Suppressor macrophage (primary cell): ENCODE measurements at regions not wholly inside any gene's neighbourhood (a gene's known extent, or its start where the extent isn't known, plus 50 kb on each side); places are given as distances from the start of the nearest gene placed in this dataset.
"Not testable (repeated sequence)": the region's sequence is repeated elsewhere in the genome, so short reads cannot be mapped to it uniquely, and the experiment has no call there.

Experiments used
- DNase-seq, 4 experiments: peaks; one replicate each; pipeline ENCODE4 v3.0.0-alpha.2; 2020 to 2022

DNA sequence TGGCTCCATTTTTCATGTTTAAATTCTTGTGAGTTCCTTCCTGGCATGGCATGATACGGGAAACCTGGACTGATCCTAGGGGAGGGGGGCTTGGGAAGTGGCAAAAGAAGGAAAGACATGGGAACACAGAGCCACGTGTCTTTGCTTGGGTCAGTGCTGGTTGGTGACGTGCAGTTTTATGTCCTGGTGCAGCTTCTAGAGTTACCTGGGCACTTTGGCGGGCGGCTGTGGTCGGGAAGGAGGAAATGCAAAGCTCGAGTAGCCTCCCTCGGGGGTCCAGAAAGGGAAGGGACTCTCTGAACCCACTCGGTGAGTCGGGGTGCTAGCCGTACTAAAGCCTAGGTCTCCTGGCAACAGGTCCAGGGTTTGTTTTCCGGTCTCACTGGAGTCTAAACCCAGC is 94.6 kb downstream of the APOB start:
- no peak for DNase-seq

GRCh38 chr2:20946468-20946867 is 97.4 kb downstream of the APOB start:
- DNase-seq, result no peak

DNA sequence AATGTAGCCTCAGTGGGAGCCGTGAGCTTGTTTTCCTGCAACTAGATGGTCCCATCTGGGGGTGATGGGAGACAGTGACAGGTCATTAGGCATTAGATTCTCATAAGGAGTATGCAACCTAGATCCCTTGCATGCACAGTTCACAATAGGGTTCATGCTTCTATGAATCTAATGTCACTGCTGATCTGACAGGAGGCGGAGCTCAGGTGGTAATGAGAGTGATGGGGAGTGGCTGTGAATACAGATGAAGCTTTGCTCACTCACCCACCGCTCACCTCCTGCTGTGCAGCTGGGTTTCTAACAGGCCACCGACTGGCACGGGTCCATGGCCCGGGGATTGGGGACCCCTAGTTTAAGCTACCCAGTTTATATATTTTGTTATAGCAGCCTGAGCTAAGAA is 100.2 kb downstream of the APOB start:
- not testable (repeated sequence) for DNase-seq

DNA sequence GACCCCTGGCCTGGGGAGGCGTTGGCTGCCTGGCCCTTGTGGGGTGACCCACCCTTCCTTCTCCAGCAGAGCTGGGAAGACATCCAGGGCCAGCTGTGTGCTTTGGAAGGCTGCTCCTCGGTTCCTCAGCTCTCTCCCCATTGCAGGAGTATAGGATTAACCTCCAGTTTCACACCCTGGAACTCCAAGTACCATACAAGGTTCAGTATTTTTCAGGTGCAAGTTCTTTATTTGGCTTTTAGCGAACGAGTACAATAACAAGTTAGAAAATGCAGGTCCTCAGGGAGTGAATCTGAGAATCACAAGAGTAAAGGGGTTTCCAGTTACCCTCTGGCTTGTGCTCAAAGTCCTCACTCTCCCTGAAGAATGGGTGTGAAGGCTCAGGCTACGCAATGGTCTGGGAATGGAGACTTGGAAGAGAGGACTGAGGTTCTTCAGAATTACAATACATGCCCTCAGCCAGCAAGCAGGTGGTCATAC is 101.2 kb downstream of the APOB start:
- DNase-seq, result no peak

GRCh38 chr2:20940856-20941255 is 103.0 kb downstream of the APOB start:
- DNase-seq, result no peak

- no peak for DNase-seq
Measured at GRCh38 chr2:20939931-20940795, 103.7 kb downstream of the APOB start.

DNA sequence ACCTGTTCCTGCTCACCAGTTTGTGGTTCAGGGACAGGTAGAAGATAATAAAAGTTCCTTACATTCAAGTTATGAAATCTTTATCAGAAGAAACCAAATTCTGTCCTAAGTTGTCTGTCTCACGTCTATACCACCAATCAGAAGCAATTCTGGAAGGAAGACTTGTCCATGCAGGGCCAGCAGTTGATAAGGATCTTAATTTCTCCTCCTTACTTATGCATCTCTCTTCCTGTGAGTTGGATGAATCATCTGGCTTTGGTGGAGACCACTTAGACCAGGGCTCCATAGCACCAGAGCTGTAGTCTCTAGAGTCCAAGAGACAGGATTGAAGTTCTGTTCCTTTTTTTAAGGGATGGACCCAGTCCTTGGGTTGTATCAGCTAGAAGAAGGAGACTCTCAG is 106.5 kb downstream of the APOB start:
- DNase-seq, result no peak

- no peak for DNase-seq
Measured at GRCh38 chr2:20935168-20935775, 108.6 kb downstream of the APOB start.

DNA sequence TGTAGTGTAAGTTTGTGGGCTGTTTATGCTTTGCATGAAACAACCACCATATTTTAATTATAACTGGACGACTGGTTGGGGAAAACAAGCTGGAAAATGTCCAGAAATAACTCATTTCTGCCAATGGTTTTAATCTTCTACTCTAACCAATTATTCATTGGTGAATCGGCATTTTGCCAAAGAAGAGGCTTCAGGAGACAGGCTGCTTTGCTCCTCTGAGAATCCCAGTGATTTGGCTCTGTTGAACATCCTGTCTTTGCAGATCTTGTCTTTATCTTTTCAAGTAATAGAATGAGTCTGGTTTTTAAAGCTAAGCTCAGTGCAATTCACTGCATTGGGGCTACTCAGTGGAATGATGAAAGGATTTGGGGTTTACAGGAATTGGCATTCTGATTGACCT is 109.6 kb downstream of the APOB start:
- no peak for DNase-seq

GRCh38 chr2:20933714-20934113 is 110.2 kb downstream of the APOB start:
- DNase-seq, result no peak

- DNase-seq, result peak in 2 of 4 experiments; percentile 7 to 19
Measured at GRCh38 chr2:20931346-20931745, 108.4 kb upstream of the LDAH start.

DNA sequence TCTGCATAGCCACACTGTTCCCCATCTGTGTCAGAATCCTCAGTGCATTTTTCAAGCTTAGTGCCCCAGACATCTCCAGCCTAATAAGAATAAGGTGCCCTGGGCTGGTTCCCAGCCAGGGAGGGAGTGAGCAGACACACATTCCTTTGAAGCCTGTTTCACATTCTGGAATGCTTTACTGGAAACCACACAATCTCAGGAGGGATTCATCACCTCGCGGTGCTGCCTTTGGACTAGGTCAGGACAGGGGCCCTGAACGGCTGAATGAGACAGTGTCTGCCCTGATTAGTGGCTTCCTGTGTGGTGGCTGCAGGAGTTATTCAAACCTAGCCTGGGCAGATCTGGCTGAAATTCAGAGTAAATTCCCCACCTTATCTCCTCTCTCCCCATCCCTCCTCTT is 108.0 kb upstream of the LDAH start:
- DNase-seq, result no peak

DNA sequence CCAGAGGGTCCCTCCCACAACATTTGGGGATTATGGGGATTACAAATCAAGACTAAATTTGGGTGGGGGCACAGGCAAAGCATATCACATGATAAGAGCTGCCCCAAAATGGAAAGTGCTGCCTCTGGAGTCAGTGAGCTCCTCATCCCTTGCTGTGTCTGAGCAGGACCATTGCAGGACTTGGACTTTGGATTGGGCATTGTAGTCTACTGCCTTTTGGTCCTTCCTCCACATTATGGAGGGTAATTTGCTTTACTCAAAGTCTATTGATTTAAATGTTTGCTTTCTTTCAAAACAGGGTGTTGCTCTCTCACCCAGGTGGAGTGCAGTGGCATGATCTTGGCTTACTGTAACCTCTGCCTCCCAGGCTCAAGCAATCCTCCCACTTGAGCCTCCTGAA is 106.8 kb upstream of the LDAH start:
- no peak for DNase-seq

DNA sequence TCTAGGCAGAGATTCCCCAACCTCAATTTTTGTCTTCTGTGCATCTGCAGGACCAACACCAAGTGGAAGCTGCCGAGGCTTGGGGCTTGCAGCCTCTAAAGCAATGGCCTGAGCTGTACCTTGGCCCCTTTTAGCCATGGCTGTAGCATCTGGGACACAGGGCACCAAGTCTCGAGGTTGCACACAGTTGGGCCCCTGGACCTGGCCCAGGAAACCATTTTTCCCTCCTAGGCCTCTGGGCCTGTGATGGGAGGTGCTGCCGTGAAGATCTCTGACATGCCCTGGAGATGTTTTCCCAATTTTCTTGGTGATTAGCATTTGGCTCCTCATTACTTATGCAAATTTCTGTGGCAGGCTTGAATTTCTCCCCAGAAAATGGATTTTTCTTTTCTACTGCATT is 105.7 kb upstream of the LDAH start:
- no peak for DNase-seq

- peak in 2 of 4 experiments; percentile 17 to 40 for DNase-seq
Measured at GRCh38 chr2:20925265-20925889, 102.5 kb upstream of the LDAH start.

DNA sequence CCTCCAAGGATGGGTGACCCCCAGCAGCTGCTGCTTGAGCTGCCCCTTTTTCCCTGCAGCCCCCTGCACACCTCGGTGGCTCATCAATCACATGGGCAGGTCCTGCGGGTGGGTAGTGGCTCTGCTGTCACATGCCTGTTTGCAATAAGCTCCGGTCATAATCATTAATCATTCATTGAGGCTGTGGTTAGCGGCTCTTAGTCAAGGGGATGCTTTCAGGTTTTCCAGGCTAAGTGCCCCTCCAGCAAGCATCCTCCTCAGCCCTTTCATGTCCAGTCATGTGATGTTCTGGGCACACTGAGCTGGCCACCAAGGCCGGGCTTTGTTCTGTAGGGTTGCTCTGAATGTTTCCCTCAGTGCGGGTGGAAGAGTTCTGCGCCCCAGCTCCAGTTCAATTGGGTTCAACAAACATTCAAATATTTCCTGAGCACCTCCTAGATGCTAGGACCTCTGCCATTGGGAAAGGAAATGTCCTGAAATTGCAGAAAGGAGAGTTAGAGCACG is 96.4 kb upstream of the LDAH start:
- DNase-seq, result no peak

- DNase-seq, result no peak
Measured at GRCh38 chr2:20917719-20918572, 95.0 kb upstream of the LDAH start.

DNA sequence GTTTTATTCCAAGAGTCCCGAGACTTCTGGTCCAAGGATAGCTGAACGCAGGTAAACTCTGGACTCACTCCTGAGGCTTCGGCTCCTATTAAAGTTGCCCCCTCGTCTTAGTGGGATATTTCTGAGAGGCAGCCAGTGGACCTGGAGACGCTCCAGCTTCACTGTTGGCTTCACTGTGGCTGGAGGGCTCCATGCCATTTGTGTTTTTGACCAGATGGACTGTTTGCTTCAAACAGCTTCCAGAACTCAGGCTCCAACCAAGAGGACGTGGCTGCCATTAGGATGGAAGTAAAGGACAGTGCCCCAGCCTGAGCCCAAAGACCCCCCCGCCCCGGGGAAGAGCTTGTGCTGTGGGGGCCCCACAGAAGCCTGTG is 94.4 kb upstream of the LDAH start:
- no peak for DNase-seq

DNA sequence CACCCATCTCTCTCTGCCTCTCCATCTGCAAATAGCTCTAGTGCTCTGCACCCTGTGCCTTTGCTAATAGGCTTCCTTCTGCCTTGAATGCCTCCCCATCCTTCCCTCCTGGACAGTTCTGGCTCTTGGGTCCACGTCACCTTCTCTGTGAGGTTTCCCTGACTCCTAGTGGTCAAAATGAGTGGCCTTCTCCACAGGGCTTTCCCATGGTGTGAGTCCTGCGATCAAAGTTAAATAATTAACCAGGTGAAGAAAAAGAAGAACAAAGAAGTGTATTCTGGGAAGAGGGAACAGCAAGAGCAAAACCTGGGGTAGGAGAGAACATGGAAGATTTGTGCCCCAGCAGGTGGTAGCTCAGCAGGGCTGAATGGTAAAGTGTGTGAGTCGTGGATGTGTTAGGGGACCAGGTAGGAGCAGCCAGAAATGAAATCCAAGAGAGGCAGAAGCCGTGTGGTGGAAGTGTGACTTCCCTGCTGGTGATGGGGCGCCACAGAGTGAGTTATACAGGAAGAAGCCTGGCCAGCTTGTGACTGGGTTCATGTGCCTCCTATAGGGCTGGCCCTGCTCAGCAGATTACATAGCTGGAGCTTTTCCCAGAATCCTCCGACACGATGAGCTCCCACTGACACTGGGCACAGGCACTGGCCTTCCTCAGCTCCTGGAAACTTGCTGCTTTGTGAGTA is 93.8 kb upstream of the LDAH start:
- no peak for DNase-seq

DNA sequence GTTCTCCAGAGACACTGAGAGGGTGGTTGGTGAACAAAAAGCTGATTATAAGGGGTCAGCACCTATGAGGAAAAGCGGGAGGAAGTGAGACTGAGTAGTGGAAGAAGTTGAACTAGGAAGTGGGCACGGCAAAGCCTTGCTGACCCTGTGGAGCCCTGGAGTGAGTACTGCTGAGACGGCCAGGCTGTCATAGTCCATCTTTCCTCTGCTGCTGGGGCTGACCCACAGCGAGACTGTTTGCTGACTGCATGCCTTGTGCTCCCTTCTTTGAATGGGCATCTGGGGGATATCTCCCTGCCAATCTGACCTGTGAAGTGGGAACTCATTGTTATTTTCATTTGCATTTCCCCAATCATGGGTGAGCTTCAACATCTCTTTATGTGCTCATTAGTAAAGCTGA is 92.4 kb upstream of the LDAH start:
- DNase-seq, result no peak

GRCh38 chr2:20914771-20915170 is 91.9 kb upstream of the LDAH start:
- DNase-seq, result no peak

DNA sequence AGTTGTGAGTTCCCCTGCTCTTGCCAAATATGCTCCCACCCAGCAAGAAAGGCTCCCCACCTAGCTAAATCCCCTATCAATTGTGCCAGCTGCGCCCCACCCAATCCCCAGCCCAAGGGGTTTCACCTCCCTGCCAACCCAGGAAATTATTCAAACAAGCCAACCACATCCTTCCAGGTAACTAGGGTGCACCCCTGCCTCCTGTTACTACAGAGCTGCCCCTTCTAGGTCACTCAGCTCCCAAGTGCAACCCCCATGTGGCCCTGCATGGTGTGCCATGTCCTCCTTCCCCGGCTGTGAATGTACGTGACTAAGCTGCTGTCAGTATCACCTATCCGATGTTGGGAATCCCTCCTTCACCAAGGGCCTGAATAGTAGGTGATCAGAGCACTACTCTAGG is 91.2 kb upstream of the LDAH start:
- no peak for DNase-seq
